CD14-positive monocyte (primary cell): ENCODE measurements at regions not wholly inside any gene's neighbourhood (a gene's known extent, or its start where the extent isn't known, plus 50 kb on each side); places are given as distances from the start of the nearest gene placed in this dataset.

Experiments
- DNase-seq, 3 donors: peaks; one replicate each; pipeline ENCODE4 v3.0.0-alpha.2; 2011 to 2022
- H2AFZ ChIP-seq: 2 replicates; pipeline ENCODE4 v1.6.0; 2012; ENCODE audit warnings: mild to moderate bottlenecking, low read depth, low read length, inconsistent platforms; ENCODE audit not compliant: insufficient read depth, poor library complexity, severe bottlenecking
- H3K27ac ChIP-seq, 2 donors: 1 replicate in 1 of 2; 2 replicates in 1 of 2; pipeline ENCODE4 v1.5.1; 2012 to 2013; ENCODE audit warnings: low read length in 2 of 2, control low read depth in 1 of 2, inconsistent platforms in 1 of 2, low read depth in 1 of 2, mild to moderate bottlenecking in 1 of 2
- H3K27me3 ChIP-seq, 2 donors: one replicate each; pipeline versions ENCODE4 v1.6.0 to v1.6.1; 2011 to 2013; ENCODE audit warnings: low read length in 2 of 2; ENCODE audit not compliant: control insufficient read depth in 2 of 2, insufficient read depth in 2 of 2
- H3K36me3 ChIP-seq, 2 donors: replicated peaks in 1 of 2; 1 replicate in 1 of 2; 2 replicates in 1 of 2; pipeline versions ENCODE4 v1.5.1 to v1.6.1; 2012 to 2013; ENCODE audit warnings: low read length in 2 of 2, control low read depth in 1 of 2, inconsistent platforms in 1 of 2, mild to moderate bottlenecking in 1 of 2; ENCODE audit not compliant: insufficient read depth in 2 of 2, control insufficient read depth in 1 of 2
- H3K4me1 ChIP-seq, 2 donors: 1 replicate in 1 of 2; 2 replicates in 1 of 2; pipeline versions ENCODE4 v1.5.1 to v1.6.1; 2012 to 2013; ENCODE audit warnings: low read length in 2 of 2, control low read depth in 1 of 2, inconsistent platforms in 1 of 2, mild to moderate bottlenecking in 1 of 2, moderate library complexity in 1 of 2; ENCODE audit not compliant: insufficient read depth in 2 of 2, control insufficient read depth in 1 of 2
- H3K4me2 ChIP-seq: replicated peaks from 2 replicates; pipeline ENCODE3; 2012; ENCODE audit warnings: low read length, moderate library complexity, mild to moderate bottlenecking; ENCODE audit not compliant: poor library complexity, severe bottlenecking; ENCODE audit errors: extremely low read depth
- H3K4me3 ChIP-seq, 3 experiments: fragments of 200-600 bp in 1 of 3; sonication (generic) in 1 of 3; replicated peaks in 1 of 3; 1 replicate in 2 of 3; 2 replicates in 1 of 3; pipeline ENCODE4 v1.5.1; 2011 to 2013; ENCODE audit warnings: low read length in 3 of 3, mild to moderate bottlenecking in 3 of 3, control low read depth in 2 of 3, low read depth in 2 of 3, inconsistent platforms in 1 of 3, moderate library complexity in 1 of 3
- H3K79me2 ChIP-seq: 2 replicates; pipeline ENCODE4 v1.6.0; 2012; ENCODE audit warnings: mild to moderate bottlenecking, control low read depth, inconsistent platforms, low read length, moderate library complexity; ENCODE audit not compliant: insufficient read depth
- H3K9ac ChIP-seq: 2 replicates; pipeline ENCODE4 v1.6.0; 2017; ENCODE audit warnings: low read length, mild to moderate bottlenecking; ENCODE audit not compliant: insufficient read depth, poor library complexity, severe bottlenecking
- H3K9me3 ChIP-seq, 2 donors: replicated peaks in 1 of 2; 1 replicate in 1 of 2; 2 replicates in 1 of 2; pipeline versions ENCODE4 v1.5.1 to v1.6.1; 2012 to 2013; ENCODE audit warnings: low read length in 2 of 2, control low read depth in 1 of 2; ENCODE audit not compliant: control insufficient read depth in 1 of 2, insufficient read depth in 1 of 2
- H4K20me1 ChIP-seq: 2 replicates; pipeline ENCODE4 v1.6.0; 2012; ENCODE audit warnings: mild to moderate bottlenecking, low read length, control low read depth, moderate library complexity; ENCODE audit not compliant: insufficient read depth
- H3K27ac Mint-ChIP-seq, 7 donors: one replicate each; pipeline ENCODE4 v1.8.0; 2020; ENCODE audit warnings: mild to moderate bottlenecking in 7 of 7, mixed read lengths in 7 of 7, moderate library complexity in 6 of 7, inconsistent platforms in 2 of 7
- H3K27me3 Mint-ChIP-seq, 3 donors: one replicate each; pipeline ENCODE4 v1.8.0; 2021 to 2022; ENCODE audit warnings: low read depth in 3 of 3, mild to moderate bottlenecking in 3 of 3, mixed read lengths in 3 of 3, moderate library complexity in 3 of 3, inconsistent platforms in 1 of 3
- H3K36me3 Mint-ChIP-seq, 2 donors: one replicate each; pipeline ENCODE4 v1.8.0; 2020; ENCODE audit warnings: mixed read lengths in 2 of 2, inconsistent platforms in 1 of 2, mild to moderate bottlenecking in 1 of 2
- H3K4me1 Mint-ChIP-seq: one replicate; pipeline ENCODE4 v1.8.0; 2020; ENCODE audit warnings: mild to moderate bottlenecking, mixed read lengths
- H3K4me3 Mint-ChIP-seq, 2 donors: one replicate each; pipeline ENCODE4 v1.8.0; 2020; ENCODE audit warnings: mild to moderate bottlenecking in 2 of 2, mixed read lengths in 2 of 2, moderate library complexity in 1 of 2
- H3K9me3 Mint-ChIP-seq, 7 donors: one replicate each; pipeline ENCODE4 v1.8.0; 2020 to 2022; ENCODE audit warnings: mixed read lengths in 7 of 7, mild to moderate bottlenecking in 6 of 7, moderate library complexity in 6 of 7, inconsistent platforms in 2 of 7
- CTCF ChIP-seq: fragments of 200-600 bp; IDR thresholded peaks from one replicate; pipeline ENCODE4 v1.8.0; 2022; ENCODE audit warnings: antibody characterized with exemption, mild to moderate bottlenecking
- WGBS: methylation state at CpG from one replicate; pipeline ENCODE4 v1.1.5; 2013; ENCODE audit warnings: missing lambda C conversion rate; ENCODE audit not compliant: insufficient coverage; 5-methylcytosine and 5-hydroxymethylcytosine counted together
- intact Hi-C, 2 donors: fragments of 100-400 bp; cut with micrococcal nuclease; formaldehyde crosslinking; loops; one replicate each; pipeline versions ENCODE4 v1.15.0 to v1.15.1; 2023

- no peak overlapping the region for H3K4me3 Mint-ChIP-seq
- Histone ChIP-seq H3K4me2 (no peak overlapping the region), H3K9me3 (no peaks in the 10 kb centered on the region), H3K27me3 (no peaks in the 10 kb centered on the region), H3K79me2 (no peaks in the 10 kb centered on the region), H3K27ac (no peak overlapping the region), H3K9ac (no peak overlapping the region), H3K4me3 (no peak overlapping the region), H3K4me1 (no peaks in the 10 kb centered on the region), H4K20me1 (no peaks in the 10 kb centered on the region), H3K36me3 (no peaks in the 10 kb centered on the region), H2AFZ (no peak overlapping the region)
- TF ChIP-seq CTCF: no peak
- DNase-seq: no peak
- H3K36me3 Mint-ChIP-seq: no peaks in the 10 kb centered on the region
- no peaks in the 10 kb centered on the region for H3K4me1 Mint-ChIP-seq
- WGBS: 29% methylated on average over 2 of the region's 3 CpGs
- no peaks in the 10 kb centered on the region for H3K27me3 Mint-ChIP-seq
- intact Hi-C loops: no loop called here
- H3K27ac Mint-ChIP-seq: no peak overlapping the region
- H3K9me3 Mint-ChIP-seq: peaks cover 0 to 8% (median 0%) of the 10 kb centered on the region in 7 donors
These were observed 285.1 kb upstream of the CCDC54 start for GRCh38 chr3:107092121-107092520.

GRCh38 chr3:107098864-107099263, 278.4 kb upstream of the CCDC54 start:
- Histone ChIP-seq H3K36me3 (no peaks in the 10 kb centered on the region), H3K4me3 (no peak overlapping the region), H3K27me3 (no peaks in the 10 kb centered on the region), H4K20me1 (no peaks in the 10 kb centered on the region), H3K79me2 (no peaks in the 10 kb centered on the region), H2AFZ (no peak overlapping the region), H3K27ac (no peak overlapping the region), H3K4me1 (no peaks in the 10 kb centered on the region), H3K9me3 (peaks cover 0 to 3% of the 10 kb centered on the region in 2 donors), H3K9ac (no peak overlapping the region), H3K4me2 (no peak overlapping the region)
- Mint-ChIP-seq H3K4me1 (no peaks in the 10 kb centered on the region), H3K27me3 (peaks cover 0 to 3% (median 0%) of the 10 kb centered on the region in 3 donors), H3K27ac (no peak overlapping the region), H3K4me3 (no peak overlapping the region), H3K36me3 (no peaks in the 10 kb centered on the region), H3K9me3 (peaks cover 0 to 4% (median 1%) of the 10 kb centered on the region in 7 donors)
- TF ChIP-seq CTCF: no peak
- no peak for DNase-seq
- intact Hi-C loops: no loop called here
